ENCODE measurements at regions not wholly inside any gene's neighbourhood (a gene's known extent, or its start where the extent isn't known, plus 50 kb on each side); places are given as distances from the start of the nearest gene placed in this dataset.

DNA sequence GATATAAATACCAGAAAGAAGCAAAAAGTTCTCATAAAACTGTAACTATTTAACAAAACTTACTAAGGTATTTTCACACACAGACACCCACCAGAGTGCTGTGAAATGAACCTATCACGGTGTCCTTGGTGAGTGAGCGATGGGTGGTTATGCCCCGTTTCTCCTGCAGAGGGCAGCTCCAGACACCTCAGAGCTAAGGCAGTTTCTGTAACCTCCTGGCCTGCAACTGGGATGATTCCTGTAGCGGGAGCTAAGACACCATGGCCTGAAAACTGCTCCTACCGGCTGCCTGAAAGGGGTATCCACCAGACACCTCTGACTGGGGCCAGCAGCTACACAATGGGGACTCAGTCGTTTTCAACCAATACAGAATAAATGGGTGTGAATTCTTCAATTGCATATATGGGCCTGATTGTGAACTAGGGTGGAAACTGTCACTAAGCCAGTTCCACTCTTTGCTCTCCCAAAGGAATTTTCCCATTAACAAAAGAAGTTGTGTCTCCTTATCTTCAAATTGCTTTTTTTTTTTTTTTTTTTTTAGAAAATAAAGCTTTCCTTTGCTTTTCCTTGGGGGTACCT is 2375.8 kb upstream of the TENM3 start:
- Mint-ChIP-seq H3K9me3 (peaks cover 2% of the 10 kb centered on the region), H3K36me3 (ENCODE audit: low read depth) (no peaks in the 10 kb centered on the region), H3K27ac (no peak overlapping the region), H3K27me3 (no peaks in the 10 kb centered on the region), H3K4me3 (no peak overlapping the region), H3K4me1 (ENCODE audit: low read depth) (no peaks in the 10 kb centered on the region)
- peak; percentile 34 for DNase-seq

DNA sequence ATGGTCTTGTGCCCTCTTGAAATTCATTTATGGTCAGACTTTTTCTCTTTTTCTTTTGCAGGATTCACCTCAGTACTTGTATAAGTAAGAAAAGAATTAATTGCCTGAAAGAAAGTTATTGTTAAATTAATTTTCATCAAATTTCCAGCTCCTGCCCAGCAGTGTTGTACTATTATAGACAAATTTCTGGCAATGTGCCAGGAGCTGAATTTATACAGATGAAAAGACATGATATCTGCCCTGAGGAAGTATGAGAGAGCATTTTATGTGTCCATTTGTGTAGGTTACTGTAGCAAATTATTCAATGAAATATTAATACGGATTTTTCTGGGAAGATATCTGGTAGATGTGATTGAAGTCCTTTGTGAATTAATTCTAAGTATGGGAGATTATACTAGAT is 2371.5 kb upstream of the TENM3 start:
- Mint-ChIP-seq H3K4me3 (no peak overlapping the region), H3K27ac (no peak overlapping the region), H3K27me3 (no peaks in the 10 kb centered on the region), H3K4me1 (ENCODE audit: low read depth) (no peaks in the 10 kb centered on the region), H3K9me3 (peaks cover 6% of the 10 kb centered on the region), H3K36me3 (ENCODE audit: low read depth) (no peaks in the 10 kb centered on the region)
- DNase-seq: no peak

GRCh38 chr4:179872755-179873154 is 2370.4 kb upstream of the TENM3 start:
- DNase-seq: no peak
- no peaks in the 10 kb centered on the region for H3K4me1 Mint-ChIP-seq (ENCODE audit: low read depth)

GRCh38 chr4:179880756-179881155 is 2362.4 kb upstream of the TENM3 start:
- Mint-ChIP-seq H3K36me3 (ENCODE audit: low read depth) (no peaks in the 10 kb centered on the region), H3K4me3 (no peak overlapping the region), H3K9me3 (peaks cover 9% of the 10 kb centered on the region), H3K27ac (no peak overlapping the region), H3K27me3 (no peaks in the 10 kb centered on the region), H3K4me1 (ENCODE audit: low read depth) (no peaks in the 10 kb centered on the region)
- DNase-seq: no peak

More at GRCh38 chr4:179872755-179873154, 2370.4 kb upstream of the TENM3 start:
- Mint-ChIP-seq H3K4me3 (no peak overlapping the region), H3K27ac (no peak overlapping the region), H3K9me3 (peaks cover 9% of the 10 kb centered on the region), H3K27me3 (no peaks in the 10 kb centered on the region), H3K36me3 (ENCODE audit: low read depth) (no peaks in the 10 kb centered on the region)

- no peaks in the 10 kb centered on the region for H3K27me3 Mint-ChIP-seq
- no peak overlapping the region for H3K4me3 Mint-ChIP-seq
- H3K9me3 Mint-ChIP-seq: peaks cover 6% of the 10 kb centered on the region
- no peak overlapping the region for H3K27ac Mint-ChIP-seq
- H3K36me3 Mint-ChIP-seq (ENCODE audit: low read depth): no peaks in the 10 kb centered on the region
- H3K4me1 Mint-ChIP-seq (ENCODE audit: low read depth): no peaks in the 10 kb centered on the region
- DNase-seq: no peak
Observed at GRCh38 chr4:179894066-179894778, 2349.0 kb upstream of the TENM3 start.

DNA sequence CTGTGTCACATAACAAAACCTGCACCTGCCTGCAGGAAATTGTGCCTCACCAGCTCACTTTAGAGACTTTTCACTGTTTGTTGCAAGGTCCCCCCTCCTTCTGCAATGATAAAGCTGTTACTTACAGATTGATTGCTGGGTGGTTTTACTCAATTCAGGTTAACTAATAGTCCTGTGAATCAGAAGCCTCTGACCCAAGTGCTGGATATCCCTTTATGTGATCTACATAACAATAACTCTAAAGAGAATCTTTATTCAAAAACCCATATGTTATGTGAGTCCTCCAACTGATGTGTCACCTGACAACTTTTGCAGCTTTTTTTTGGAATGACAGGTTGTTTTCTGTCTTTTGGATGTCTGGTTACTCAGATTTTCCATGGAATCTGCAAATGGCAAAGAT is 2323.6 kb upstream of the TENM3 start:
- Mint-ChIP-seq H3K36me3 (ENCODE audit: low read depth) (no peaks in the 10 kb centered on the region), H3K27ac (no peak overlapping the region), H3K9me3 (peaks cover 15% of the 10 kb centered on the region), H3K4me3 (no peak overlapping the region), H3K27me3 (no peaks in the 10 kb centered on the region), H3K4me1 (ENCODE audit: low read depth) (no peaks in the 10 kb centered on the region)
- DNase-seq: no peak

DNA sequence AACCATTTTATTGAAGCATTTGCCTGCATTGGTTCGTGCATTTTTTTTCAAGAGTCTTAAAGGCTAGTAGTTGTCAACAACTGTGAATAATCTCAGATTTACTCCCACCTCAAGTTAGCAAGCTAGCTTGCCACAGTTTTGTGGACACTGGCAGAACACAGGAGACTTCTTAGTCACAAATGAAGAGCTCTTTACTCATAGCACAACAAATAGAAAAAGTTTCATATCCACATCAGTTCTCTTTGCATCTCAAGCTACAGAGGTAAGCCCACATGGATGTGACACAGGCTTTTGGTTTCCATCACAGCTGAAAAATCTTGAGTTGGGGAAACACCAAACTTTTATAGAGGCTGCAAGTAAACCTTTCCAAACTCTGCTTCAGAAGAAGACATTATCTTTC is 2315.7 kb upstream of the TENM3 start:
- Mint-ChIP-seq H3K9me3 (peaks cover 11% of the 10 kb centered on the region), H3K4me3 (no peak overlapping the region), H3K36me3 (ENCODE audit: low read depth) (no peaks in the 10 kb centered on the region), H3K27ac (no peak overlapping the region), H3K27me3 (no peaks in the 10 kb centered on the region), H3K4me1 (ENCODE audit: low read depth) (no peaks in the 10 kb centered on the region)
- no peak for DNase-seq

- Mint-ChIP-seq H3K27ac (no peak overlapping the region), H3K9me3 (peaks cover 21% of the 10 kb centered on the region), H3K36me3 (ENCODE audit: low read depth) (no peaks in the 10 kb centered on the region), H3K4me1 (ENCODE audit: low read depth) (no peaks in the 10 kb centered on the region), H3K27me3 (no peaks in the 10 kb centered on the region), H3K4me3 (no peak overlapping the region)
- no peak for DNase-seq
Observed at GRCh38 chr4:179941911-179942310, 2301.3 kb upstream of the TENM3 start.

DNA sequence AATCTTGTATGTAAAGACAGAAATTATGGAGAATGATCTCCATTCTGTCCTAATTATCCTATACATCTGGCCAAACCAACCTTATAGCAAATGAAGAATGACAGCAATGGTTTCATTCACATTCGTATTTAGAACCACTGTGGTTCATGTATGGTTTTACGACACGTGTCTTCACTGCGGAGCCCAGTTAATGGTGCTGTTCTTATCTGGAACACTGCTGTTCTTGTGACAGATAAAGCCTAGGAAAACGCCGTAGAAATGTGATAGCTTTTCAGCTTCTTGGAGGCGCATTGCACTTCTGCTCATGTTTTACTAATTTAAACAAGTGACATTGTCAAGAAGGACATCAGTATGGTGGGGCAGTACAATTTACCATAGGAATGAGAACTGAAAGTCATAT is 2266.4 kb upstream of the TENM3 start:
- Mint-ChIP-seq H3K4me3 (no peak overlapping the region), H3K36me3 (ENCODE audit: low read depth) (no peaks in the 10 kb centered on the region), H3K9me3 (peaks cover 7% of the 10 kb centered on the region), H3K27me3 (no peaks in the 10 kb centered on the region), H3K4me1 (ENCODE audit: low read depth) (no peaks in the 10 kb centered on the region), H3K27ac (no peak overlapping the region)
- DNase-seq: no peak

GRCh38 chr4:179977378-179977777 is 2265.8 kb upstream of the TENM3 start:
- Mint-ChIP-seq H3K27ac (no peak overlapping the region), H3K27me3 (no peaks in the 10 kb centered on the region), H3K4me1 (ENCODE audit: low read depth) (no peaks in the 10 kb centered on the region), H3K9me3 (peaks cover 7% of the 10 kb centered on the region), H3K36me3 (ENCODE audit: low read depth) (no peaks in the 10 kb centered on the region), H3K4me3 (no peak overlapping the region)
- no peak for DNase-seq

DNA sequence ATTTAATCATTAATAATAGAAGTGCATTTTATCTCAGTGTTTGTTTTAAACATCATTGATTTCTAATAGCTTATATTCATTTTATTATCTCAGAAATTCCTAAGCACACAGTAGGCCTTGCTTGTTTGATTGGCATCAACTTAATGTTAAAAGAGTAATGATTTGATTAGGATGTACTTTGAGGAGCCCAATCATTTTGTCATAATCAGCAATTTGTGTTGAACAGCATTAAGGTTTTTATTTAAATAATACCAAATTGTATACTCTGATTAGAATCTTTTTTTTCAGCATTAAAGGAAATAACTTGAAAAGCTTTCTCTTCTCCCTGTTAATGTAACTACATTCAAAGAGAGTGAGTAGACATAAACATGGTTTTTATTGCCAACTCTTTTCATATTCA is 2262.0 kb upstream of the TENM3 start:
- no peak for DNase-seq
- Mint-ChIP-seq H3K27ac (no peak overlapping the region), H3K27me3 (no peaks in the 10 kb centered on the region), H3K4me1 (ENCODE audit: low read depth) (no peaks in the 10 kb centered on the region), H3K4me3 (no peak overlapping the region), H3K9me3 (peaks cover 2% of the 10 kb centered on the region), H3K36me3 (ENCODE audit: low read depth) (no peaks in the 10 kb centered on the region)

DNA sequence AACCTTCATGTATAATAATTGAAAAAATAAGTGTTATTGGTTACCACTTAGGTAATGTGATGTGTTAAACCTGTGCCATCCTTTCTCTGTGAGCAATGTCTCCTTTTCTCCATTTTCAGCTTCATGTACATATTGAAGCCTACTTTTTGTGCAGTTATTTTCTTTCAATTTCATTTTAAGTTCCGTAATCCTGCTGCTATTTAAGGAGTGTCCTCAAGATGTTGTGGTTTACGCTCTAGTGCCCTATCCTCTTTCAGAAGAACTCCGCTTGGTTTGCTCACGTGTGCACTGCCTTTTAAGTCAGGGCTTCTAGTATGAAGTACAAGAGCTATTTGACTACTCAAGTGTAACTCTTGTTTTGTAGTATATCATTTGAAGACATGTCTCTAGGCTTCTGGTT is 2253.2 kb upstream of the TENM3 start:
- no peak for DNase-seq
- Mint-ChIP-seq H3K4me3 (no peak overlapping the region), H3K4me1 (ENCODE audit: low read depth) (no peaks in the 10 kb centered on the region), H3K36me3 (ENCODE audit: low read depth) (no peaks in the 10 kb centered on the region), H3K9me3 (peaks cover 18% of the 10 kb centered on the region), H3K27me3 (no peaks in the 10 kb centered on the region), H3K27ac (no peak overlapping the region)

DNA sequence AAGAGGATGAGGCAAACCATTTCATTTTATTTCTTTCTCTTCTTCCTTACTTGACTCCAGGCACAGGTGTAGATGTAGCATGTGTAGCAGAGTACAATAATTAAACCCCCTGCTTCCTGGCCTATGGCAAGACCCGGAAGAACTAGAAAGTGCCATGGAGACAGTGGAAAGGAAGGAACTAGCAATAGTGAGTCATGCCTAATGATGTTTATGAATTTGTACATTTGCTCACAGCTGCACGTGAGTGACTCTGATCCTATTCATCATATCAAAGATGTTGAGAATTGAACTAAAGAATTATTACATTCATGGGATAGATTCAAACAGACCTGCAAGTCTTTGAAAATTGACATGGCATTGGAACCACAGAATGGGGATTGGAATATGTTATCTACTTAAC is 2233.9 kb upstream of the TENM3 start:
- H3K4me3 Mint-ChIP-seq: no peak overlapping the region
- no peaks in the 10 kb centered on the region for H3K4me1 Mint-ChIP-seq (ENCODE audit: low read depth)
- H3K27me3 Mint-ChIP-seq: no peaks in the 10 kb centered on the region
- no peaks in the 10 kb centered on the region for H3K36me3 Mint-ChIP-seq (ENCODE audit: low read depth)
- DNase-seq: no peak
- H3K9me3 Mint-ChIP-seq: peaks cover 11% of the 10 kb centered on the region
- no peak overlapping the region for H3K27ac Mint-ChIP-seq

- DNase-seq: no peak
- no peaks in the 10 kb centered on the region for H3K4me1 Mint-ChIP-seq (ENCODE audit: low read depth)
- H3K36me3 Mint-ChIP-seq (ENCODE audit: low read depth): no peaks in the 10 kb centered on the region
- no peak overlapping the region for H3K4me3 Mint-ChIP-seq
- no peaks in the 10 kb centered on the region for H3K9me3 Mint-ChIP-seq
- H3K27ac Mint-ChIP-seq: no peak overlapping the region
- no peaks in the 10 kb centered on the region for H3K27me3 Mint-ChIP-seq
Observed at GRCh38 chr4:180028682-180029081, 2214.5 kb upstream of the TENM3 start.

DNA sequence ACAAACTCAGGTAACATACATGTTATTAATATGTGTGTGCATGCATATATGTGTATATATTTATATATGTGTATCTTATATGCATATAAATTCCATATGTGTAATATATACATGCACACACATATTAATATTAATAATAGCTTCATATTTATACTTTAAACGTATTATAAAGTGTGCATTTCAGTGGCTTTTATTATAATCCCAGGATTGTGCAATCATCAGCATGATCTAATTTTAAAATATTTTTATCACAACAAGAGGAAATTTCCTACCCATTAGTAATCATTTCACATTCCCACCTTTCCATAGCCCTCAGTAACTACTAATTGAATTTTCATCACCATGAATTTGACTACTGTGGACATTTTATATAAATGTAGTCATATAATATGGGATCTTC is 2211.9 kb upstream of the TENM3 start:
- Mint-ChIP-seq H3K4me3 (no peak overlapping the region), H3K4me1 (ENCODE audit: low read depth) (no peaks in the 10 kb centered on the region), H3K27me3 (no peaks in the 10 kb centered on the region), H3K9me3 (peaks cover 4% of the 10 kb centered on the region), H3K27ac (no peak overlapping the region), H3K36me3 (ENCODE audit: low read depth) (no peaks in the 10 kb centered on the region)
- no peak for DNase-seq

- H3K4me1 Mint-ChIP-seq (ENCODE audit: low read depth): no peaks in the 10 kb centered on the region
- DNase-seq: no peak
- H3K27ac Mint-ChIP-seq: no peak overlapping the region
- H3K36me3 Mint-ChIP-seq (ENCODE audit: low read depth): no peaks in the 10 kb centered on the region
- no peak overlapping the region for H3K4me3 Mint-ChIP-seq
- no peaks in the 10 kb centered on the region for H3K27me3 Mint-ChIP-seq
- peaks cover 12% of the 10 kb centered on the region for H3K9me3 Mint-ChIP-seq
Observed at GRCh38 chr4:180041576-180041975, 2201.6 kb upstream of the TENM3 start.
